HepG2 (cell line): ENCODE measurements at regions not wholly inside any gene's neighbourhood (a gene's known extent, or its start where the extent isn't known, plus 50 kb on each side); places are given as distances from the start of the nearest gene placed in this dataset.

Source experiments
- HDAC2 ChIP-seq: sonication (generic); formaldehyde crosslinking; IDR thresholded peaks from 2 replicates; pipeline ENCODE4 v1.4.0; 2020; ENCODE audit warnings: missing genetic modification reagents
- RXRA ChIP-seq: sonication (generic); formaldehyde crosslinking; IDR thresholded peaks from 2 replicates; pipeline ENCODE4 v1.5.1; 2020; ENCODE audit warnings: missing genetic modification reagents

DNA sequence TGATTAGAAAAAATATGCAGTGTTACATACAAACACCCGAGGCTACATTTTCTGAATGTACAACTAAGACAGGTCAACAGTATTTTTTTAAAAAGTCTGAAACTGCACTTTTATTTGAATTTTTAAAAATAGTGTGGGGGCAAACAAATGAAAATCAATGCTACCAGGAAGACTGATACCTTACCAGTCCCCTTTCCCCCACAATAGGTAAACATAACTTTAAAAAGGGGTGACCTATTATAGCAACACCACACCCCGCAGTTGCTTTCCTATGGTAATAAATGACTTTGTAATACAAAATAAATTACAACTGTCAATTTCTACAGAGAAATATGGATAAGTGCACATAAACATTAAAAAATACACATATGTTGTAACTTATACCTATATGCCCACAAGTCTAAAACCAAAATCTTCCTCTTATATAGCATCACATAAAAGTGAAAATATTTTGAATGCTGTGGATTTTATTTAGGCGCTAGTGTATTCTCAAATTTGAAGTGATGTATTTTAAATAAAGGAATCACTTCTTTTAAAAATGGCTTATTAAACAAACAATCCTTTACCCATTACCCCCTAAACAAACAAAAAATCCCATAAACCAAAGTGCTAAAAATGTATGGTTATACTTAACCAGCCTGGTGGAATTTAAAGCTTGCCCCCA lies 63.1 kb downstream of the KCNRG start:
- TF ChIP-seq RXRA (CRISPR knock-in tag) = no peak
- no peak for TF ChIP-seq HDAC2 (CRISPR knock-in tag)
